HG02588 (cell line): ENCODE measurements at regions not wholly inside any gene's neighbourhood (a gene's known extent, or its start where the extent isn't known, plus 50 kb on each side); places are given as distances from the start of the nearest gene placed in this dataset.

Source experiments
- ATAC-seq: cut with Tn5 transposase; IDR thresholded peaks from one replicate; pipeline ENCODE4 v1.9.1; 2021; ENCODE audit warnings: mild to moderate bottlenecking, moderate library complexity; ENCODE audit not compliant: unreplicated experiment

DNA sequence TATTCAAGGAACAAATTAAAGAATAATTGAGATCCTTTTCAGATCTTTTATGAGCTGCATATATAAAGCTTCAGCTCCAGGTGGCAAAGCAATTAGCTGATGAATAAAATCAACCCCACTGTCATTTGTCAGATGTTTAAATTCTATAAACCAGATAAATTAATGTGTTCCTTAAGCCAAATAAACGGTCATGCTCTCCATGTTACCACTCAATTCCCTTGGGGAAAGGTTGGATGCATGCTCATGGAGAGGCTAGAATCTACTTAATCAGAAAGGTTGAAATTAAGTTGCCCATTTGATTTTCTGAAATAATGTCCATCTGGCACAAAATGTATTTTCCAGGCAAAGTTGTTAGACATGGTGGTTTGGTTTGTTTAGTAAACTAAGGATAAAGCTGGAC is 282.5 kb upstream of the SPRED2 start:
- ATAC-seq, result no peak

DNA sequence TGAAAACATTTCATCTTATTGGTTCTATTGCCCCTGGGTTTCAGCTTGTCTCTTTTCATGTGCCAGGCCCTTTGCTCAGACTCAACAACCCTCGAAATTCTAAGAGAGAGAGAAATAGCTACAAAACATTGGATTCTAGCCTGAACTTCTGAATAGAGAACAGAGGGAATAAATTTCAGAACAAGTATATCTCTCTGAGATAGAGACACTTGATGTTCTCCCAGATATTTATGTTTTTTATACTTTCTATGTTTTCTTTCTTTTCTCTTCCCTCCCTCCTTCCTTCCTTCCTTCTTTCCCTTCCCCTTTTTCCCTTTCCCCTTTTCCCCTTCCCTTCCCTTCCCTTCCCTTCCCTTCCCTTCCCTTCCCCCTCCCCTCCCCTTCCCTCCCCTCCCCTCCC is 279.5 kb upstream of the SPRED2 start:
- no peak for ATAC-seq

DNA sequence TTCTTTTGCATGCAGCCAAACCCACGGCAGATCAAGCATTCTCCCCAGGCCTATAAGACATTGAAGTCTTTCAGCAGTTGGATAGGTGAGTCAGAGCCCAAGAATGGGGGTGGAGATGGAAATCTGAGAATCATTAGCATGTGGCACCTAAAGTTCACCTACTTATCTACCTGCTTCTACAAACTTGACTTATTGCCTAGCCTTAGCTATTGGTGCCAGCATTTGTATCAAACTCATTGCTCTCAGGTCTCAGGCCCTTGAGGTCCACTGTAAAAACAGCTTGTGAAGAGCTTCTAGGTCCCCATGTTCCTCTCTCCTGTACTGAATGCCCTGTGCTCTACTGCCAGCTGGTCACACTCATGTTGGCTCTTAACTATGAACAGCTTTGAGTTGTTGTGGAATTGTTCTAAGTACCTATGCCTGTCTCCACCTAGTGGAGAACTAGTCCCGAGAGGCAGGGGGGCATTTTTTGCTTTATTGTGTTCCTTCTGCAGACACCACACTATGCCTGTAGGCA is 278.4 kb upstream of the SPRED2 start:
- no peak for ATAC-seq

DNA sequence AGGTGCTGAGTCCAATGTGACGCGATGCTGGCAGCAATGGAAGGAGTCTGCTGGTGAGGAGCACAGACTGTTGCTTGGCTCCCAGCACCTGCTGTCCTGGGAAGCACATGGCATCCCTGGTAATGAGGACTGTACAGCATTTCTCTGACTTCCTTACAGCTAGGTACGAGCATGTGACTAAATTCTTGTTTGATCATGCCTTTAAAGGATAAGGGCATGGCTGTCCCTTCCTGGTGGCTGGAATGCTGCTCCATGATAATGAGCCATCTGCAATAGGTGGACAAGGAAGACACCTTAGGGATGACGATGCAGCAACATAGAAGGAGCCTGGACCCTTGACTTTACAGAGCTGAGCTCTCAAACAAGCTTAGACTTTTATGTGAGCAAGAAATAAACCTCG is 278.0 kb upstream of the SPRED2 start:
- ATAC-seq, result no peak

DNA sequence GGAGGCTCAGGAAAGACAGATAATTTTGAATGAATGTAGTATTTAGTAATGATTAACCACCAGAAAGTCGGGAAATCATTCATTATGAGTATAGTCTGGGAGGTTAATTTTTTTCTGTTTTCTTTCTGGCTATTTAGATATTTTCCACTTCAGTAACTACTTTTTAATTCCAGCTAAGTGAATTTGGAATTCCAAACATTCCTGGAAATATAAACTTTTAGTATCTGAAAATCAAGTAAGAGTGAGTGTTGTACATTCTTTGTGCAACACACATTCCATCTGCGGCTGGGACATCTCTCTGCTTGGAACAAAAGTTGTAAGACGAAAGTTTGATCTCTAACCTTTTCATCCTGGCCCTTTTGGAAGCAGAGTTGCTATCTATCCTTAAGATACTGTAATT is 275.7 kb upstream of the SPRED2 start:
- ATAC-seq, result no peak

DNA sequence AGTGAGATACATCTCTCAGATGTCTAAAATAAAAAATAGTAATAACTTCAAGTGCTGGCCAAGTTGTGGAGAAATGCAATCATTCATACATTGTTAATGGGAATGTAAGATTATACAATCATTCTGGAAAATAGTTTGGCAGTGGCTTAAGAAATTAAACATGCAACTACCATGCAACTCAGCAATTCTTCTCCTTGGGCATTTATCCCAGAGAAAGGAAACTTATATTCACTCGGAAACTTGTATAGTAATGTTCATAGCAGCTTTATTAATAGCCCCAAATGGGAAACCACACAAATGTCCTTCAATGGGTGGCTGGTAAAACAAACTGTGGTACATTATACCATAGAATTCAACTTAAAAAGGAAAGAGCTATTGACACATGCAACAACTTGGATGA is 274.0 kb upstream of the SPRED2 start:
- ATAC-seq, result no peak

DNA sequence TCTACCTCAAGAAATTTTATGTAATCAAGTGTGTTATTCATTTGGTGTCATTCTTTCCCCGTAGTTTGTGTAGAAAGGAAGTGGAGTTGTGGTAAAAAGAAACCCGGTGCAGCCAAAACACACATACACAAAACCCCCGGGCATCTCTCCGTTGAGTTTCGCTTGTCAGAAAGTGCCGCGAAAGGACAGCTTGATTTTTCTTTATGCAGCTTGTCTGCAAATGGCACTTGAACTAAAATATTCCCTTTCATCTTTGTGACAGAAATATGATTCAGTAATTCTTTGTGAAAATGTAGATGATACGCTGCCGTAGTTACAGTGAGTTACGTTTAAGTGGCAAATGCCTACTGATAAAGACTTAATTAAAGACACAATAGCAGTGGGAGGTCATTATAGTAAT is 268.8 kb upstream of the SPRED2 start:
- no peak for ATAC-seq

DNA sequence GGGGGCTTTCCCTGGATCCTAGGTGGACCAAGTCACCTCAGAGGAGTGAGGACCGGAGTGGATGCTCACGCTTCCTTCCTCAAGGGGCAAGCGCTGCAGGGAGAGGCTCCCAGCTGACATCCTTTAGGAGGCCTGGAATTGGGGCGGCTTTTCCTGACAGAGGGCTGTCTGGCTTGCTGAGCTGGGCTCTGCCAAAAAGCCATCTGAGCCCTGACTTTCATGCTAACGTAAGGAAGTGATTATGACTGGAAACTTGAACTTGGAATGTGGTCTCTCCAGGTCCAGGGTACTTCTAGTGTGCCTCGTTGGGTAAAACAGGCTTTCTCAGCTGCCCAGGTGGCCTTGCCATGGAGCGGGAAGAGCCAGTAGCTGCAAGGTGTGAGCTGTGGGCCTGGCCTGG is 268.3 kb upstream of the SPRED2 start:
- no peak for ATAC-seq

DNA sequence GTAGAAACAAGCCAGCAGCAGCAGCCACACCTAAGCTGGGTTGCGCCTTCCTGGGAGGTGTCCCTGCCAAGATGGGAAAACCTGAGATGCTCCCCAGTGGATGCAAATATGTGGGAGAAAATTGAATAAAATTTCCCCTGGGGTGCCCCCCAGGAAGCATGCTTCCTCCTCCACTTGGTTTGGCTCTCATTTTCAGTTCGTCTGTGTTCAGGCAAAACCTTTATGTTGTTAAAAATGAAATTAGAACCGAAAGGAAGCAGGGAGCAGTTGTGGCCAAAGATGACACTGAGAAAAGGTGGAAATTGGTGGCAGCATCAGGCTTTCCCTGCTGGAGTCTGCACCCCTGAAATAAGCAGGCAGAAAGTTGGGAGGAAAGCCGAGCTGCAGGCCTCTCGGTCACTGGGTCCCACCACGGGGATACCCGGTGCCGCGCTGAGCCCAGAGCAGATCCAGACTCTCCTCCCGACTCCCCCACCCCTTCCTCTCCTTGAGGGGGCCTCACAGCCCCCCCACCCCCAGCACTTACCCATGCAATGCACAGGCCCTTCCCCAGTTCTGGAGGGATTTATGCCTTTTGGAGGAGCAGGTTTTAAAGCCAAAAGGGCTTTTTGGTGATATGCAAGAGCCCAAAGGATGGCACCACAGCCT is 267.7 kb upstream of the SPRED2 start:
- no peak for ATAC-seq

DNA sequence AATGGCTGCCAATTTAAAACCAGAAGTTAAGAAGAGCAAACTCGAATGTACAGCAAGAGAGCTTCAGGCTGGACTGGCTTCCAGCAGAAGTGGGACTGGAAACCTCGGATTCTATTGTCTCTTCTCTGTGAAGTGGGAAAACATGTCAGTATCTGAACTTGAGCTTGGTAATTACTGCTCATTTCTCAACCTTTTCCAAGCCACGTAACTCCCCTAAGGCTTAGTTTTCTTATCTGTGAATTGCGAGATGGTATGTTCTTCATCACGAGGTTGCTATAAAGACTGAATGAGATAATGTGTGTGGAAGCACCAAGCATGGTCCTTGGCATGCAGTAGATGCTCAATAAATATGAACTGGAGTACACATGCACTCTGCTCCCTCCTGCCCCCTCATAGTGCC is 259.4 kb upstream of the SPRED2 start:
- no peak for ATAC-seq

DNA sequence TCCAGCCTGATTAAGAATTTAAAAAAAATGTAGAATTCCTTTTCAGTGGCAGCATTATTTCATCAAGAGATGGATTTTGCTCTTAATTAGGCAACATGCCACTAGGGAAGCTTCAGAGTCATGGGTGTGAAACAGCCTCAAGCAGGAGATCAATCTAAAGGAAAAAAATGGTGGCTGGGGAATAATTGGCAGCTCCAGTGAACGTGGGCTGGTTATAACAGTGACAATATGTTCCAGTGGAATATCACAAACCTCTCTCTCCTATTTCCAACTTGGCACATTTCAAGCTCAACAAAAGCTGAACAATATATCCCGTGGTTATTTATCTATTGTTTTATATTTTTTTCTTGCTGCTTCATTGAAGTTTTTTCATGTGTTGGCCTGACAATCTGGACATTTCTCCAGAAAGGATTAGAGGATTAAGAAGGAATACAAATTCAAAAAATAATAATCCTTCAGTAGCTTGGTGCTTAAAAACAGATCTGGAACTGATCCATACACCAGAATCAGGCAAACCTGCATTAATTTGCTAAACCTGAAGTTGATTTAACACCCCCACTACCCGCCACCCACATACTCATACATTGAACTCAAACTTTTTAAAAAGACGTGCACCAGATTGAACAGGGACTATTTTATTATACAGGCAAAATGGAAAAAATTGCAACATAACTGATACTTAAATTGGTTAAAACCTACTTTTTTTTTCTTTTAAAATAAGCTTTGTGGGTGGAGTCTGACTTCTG is 255.9 kb upstream of the SPRED2 start:
- ATAC-seq, result no peak

DNA sequence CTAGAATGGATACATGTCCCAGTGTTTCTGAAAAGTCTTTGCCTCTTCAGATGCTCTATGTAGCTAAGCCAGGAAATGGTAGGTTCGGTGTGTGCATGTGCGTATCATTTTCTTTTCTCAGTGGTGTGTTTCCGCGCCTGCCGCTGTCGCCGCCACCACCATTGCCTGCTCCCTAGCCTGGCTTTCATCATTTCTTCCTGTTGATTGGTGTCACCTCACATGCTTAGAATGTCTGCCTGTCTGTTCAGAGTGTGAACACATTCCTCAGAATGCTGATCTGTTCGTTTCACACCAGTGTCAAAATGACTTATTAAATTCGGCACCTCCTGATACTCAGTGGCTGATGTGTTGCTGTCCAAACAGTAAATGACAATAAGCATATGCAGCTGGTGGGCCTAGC is 255.2 kb upstream of the SPRED2 start:
- ATAC-seq, result no peak

DNA sequence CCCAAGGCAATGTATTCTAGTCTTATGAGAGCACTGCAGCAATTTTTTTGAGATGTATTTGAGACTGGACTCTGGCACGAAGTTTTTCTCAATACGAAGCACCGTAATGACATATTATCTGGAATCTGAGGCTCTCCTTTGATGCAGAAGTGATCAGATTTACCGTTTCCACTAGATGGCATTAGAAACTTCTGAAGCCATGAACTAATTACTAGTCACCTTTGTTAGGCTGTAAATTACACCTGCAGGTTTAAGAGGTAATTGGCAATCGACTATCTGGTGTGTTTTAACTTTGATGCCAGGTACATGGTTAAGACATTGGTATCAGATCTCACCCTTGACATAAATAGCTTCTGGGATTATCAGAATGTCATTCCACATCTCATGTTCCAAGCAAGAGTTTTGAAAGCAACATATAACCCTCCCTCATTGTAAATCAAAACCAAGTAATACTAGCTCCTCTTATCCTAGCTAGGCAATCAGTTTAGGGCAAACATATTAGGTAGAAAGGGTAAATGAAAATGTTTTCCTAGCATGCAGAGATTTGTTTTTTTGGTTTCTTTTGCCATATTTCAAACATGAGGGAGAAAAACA is 254.6 kb upstream of the SPRED2 start:
- ATAC-seq, result no peak

DNA sequence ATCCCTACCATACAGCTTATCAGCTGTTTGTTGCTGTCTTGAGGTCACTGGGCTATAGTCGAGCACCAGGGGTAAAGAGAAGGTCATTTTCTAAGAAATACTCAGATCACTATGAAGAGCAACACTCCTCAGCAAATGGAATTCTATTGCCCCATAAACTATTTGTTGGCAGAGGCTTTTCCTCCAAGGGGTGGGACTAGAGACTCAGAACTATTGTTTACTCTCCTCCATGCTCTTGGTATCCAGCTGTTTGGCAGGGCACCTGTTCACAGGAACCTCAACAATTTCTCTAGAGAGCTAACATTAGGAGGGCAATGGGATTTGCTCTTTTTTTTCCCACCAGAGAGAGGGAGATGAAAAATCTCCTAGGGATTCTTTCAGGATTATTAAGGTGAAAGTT is 249.1 kb upstream of the SPRED2 start:
- no peak for ATAC-seq

DNA sequence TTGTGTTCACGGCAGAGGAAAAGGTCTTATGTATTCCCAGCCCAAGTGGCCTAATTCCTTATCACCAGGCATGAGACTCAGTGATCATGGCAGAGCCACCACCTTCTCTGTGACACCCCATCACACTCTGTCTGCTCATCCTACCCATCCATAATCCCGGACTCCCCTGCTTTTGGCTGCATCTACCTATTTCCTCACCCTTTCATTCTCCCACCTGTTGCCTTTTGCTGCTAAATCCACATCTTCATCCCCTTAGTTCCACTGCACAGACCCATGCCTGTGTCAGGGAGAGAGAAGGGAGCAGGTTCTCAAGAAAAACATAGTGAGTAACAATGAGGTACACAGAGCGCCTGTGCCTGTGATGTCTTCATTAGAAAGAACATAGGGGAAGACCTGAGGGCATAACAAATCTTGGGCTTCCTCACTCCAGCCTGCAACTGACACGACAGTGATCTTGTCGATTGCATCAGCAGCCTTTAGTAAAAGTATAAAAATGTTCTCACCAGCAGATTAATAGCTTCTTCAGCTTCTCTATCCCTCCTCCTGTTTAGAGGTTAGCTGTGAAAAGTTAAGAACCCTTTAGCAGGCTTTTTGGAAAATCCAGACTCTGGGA is 246.5 kb upstream of the SPRED2 start:
- ATAC-seq, result no peak

DNA sequence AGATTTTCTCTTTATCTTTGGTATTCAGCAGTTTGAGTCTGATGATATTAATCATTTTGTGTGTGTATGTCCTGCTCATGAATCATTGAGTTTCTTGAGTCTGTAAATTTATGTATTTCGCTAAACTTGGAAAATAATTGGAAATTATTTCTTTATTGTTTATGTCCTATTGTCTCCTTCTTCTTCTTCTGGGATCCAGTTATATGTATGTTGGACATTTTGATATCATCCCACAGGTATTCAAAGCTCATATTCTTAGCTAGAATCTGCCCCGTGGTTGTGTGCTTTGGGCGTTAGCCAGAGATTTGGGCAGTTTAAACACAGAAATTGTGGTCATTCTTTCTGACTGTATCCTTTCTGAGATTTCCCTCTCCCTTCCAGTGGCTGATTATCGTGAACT is 243.0 kb upstream of the SPRED2 start:
- ATAC-seq, result no peak

DNA sequence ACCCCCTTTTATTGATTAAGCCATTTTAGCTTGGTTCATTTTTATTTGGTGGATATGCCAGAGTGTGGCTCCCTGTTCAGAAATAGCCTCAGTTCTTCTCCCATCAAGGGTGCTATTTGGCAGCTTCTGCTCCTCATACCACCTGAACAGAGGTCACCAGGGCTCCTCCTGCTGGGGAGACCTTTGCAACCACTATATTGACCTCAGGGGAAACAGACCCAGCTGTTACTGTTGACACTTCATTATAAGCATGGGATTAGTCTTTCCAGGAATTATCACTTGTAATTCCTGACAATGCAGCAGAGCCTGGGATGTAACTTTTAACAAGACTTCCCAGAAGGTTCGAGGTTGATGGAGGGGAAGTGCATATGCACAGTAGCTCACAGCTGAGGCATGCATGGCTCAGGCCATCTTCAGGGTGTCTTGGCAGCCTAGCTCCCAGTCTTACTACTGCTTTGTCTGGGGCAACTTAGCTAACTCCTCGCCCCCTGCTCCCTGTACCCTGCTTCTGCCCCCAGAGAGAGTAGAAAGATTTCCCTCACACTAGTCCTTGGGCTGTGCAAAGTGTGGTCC is 239.4 kb upstream of the SPRED2 start:
- ATAC-seq, result no peak

DNA sequence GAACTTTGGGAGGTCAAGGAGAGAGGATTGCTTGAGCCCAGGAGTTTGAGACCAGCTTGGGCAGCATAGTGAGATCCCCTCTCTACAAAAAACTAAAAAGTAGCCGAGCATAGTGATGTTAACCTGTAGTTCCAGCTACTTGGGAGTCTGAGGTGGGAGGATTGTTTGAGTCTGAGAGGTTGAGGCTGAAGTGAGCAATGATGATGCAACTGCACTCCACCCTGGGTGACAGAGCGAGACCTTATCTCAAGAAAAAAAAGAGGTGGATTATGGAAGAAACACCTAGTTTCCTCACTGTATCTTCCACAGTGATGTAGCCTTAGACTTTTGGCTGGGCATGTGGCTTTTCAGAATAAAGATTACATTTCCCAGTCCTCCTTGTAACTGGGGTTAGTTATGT is 237.2 kb upstream of the SPRED2 start:
- ATAC-seq, result no peak

DNA sequence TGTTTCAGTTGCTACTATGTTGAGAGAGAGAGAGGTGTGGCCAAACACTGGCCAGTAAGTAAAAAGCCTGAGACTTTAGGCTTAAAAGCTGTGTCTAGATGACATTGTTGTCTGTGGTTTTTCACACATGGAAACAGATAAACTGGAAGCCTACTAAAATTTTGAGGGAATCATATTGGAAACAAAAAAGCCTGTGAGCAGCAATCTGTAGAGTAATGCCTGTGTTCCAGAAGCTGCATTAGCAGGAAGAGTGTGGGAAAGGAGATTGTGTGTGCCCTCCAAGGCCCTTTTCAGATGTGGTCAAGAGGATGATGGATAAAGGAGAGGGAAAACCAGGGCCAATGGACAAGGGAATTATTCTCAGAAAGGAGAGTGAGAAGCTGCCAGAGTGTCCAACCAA is 236.3 kb upstream of the SPRED2 start:
- ATAC-seq, result no peak

DNA sequence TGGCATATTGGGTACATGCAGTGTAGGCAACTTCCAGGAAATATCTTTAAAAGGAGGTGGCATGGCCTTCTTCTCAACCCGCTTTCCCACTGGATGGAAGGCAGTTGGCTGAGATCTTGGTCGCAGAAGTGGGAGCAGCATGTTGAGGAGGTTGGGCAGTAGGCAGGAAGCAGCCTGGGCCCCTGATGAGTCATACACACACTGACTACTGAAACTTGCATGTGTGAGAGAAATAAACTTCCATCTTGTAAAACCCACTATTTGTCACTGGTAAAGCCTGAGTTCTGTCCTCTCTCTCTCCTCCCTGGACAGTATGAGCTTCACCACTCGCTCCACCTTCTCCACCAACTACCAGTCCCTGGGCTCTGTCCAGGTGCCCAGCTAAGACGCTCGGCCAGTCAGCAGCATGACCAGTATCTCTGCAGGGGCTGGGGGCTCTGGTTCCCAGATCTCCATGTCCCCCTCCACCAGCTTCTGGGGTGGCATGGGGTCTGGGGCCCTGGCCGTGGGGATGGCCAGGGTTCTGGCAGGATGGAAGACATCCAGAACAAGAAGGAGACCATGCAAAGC is 233.8 kb upstream of the SPRED2 start:
- ATAC-seq, result peak; percentile 99

DNA sequence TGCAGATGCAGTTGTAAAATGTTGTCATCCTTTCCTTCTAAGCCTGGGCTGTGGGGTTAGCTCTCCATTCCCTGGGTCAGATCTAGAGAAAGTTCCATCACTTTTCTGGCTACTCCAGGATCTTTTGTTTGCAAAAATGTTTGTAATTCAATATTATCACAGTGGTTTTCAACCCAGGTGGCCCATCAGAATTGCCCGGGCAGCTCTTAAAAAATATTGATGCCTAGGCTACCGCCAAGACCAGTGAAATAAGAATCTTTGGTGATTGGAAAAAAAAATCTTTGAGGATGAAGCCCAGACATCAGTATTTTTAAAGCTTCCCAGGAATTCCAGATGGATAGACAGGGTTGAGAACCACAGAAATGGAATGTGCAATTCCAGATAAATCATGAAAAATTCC is 232.5 kb upstream of the SPRED2 start:
- ATAC-seq, result no peak
